HG03442 (cell line): ENCODE measurements at regions not wholly inside any gene's neighbourhood (a gene's known extent, or its start where the extent isn't known, plus 50 kb on each side); places are given as distances from the start of the nearest gene placed in this dataset.

Experiments
- ATAC-seq: cut with Tn5 transposase; IDR thresholded peaks from one replicate; pipeline ENCODE4 v1.9.1; 2021; ENCODE audit warnings: mild to moderate bottlenecking, moderate library complexity; ENCODE audit not compliant: unreplicated experiment

GRCh38 chr2:64220894-64221617, 76.8 kb upstream of the PELI1 start:
- no peak for ATAC-seq

DNA sequence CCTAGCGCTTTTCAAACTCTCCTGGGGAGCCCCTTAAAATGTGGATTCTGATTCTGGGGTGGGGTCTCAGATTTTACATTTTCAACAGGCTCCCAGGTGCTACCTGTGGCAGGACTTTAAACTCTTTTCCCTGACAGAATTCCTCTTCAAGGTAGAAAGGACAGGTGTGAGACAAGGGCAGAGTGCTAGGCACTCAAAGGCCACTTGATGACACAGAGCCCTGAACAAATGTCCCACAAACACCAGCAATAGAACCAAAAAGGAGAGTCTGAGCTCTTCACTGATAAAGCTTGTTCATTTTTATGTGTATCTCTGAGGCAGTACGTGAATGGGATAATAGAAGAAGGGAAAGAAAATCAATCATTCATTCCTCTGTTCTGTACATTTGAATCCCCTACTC, 77.7 kb upstream of the PELI1 start:
- ATAC-seq, result no peak

DNA sequence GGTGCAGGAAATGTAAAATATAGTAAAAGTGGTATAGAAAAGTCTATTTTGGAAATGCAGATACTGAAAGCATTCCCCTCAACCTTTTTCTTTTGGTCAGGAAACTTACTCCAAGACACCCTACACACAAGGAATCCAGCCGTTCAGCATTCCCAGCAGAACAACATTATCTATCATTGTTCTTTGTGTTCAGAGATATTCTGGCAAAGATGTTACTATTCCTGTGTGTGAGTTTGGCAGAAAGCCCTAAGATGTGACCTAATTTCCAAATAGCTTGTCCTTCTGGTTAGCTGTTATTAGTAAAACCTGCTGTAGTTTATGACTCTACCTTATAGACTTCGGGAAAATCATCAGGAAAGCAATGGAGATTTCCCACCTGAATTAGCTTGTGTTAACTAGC, 78.1 kb upstream of the PELI1 start:
- no peak for ATAC-seq

GRCh38 chr2:64223055-64223454, 78.8 kb upstream of the PELI1 start:
- ATAC-seq, result no peak

DNA sequence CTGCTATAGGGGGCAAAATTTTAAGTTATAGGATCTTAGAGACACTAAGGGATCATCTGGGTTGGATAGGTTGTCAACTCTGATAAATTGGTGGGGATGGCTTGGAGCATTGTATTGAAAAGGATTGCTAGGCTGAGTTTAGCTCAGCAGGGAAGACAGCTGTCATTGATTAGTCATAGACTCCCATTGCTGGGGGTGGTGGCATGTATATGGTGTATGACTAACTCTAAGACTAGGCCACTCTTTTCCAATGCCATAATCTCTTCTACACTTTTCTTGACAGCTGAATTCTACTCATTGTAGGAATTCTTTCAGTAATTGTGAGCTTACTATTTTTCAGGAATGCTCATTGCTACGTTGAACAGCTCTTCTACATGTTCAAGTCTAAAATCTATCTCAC, 81.3 kb upstream of the PELI1 start:
- no peak for ATAC-seq

DNA sequence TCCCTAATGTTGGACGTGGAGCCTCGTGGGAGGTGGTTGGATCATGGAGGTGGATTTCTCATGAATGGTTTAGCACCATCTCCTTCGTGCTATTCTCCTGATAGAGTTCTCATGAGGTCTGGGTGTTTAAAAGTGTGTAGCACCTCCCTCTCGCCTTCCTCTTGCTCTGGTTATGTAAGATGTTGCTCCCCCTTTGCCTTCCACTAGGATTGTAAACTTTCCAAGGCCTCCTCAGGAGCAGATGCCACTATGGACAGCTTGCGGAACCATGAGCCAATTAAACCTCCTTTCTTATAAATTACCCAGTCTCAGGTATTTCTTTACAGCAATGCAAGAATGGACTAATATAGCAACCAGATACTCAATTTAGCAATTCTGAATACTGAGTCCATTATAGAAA, 82.4 kb upstream of the PELI1 start:
- no peak for ATAC-seq

- no peak for ATAC-seq
These were observed 83.4 kb upstream of the PELI1 start for GRCh38 chr2:64227603-64228125.

- ATAC-seq, result peak; percentile 97
These were observed 84.0 kb upstream of the PELI1 start for GRCh38 chr2:64228126-64228678.

DNA sequence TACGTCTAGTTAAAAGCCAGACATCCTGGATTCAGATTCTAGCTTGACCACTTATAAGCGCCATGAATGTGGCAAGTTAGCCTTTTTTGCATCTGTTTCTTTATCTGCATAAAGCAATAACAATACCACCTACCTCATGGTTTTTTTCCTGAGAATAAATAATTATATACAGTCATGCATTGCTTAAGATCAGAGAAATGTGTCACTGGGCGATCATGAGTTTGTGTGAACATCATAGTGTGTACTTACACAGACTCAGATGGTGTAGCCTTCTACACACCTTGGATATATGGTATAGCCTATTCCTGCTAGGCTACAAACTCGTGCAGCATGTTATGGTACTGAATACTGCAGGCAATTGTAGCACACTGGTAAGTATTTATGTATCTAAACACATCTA, 84.7 kb upstream of the PELI1 start:
- ATAC-seq, result no peak

DNA sequence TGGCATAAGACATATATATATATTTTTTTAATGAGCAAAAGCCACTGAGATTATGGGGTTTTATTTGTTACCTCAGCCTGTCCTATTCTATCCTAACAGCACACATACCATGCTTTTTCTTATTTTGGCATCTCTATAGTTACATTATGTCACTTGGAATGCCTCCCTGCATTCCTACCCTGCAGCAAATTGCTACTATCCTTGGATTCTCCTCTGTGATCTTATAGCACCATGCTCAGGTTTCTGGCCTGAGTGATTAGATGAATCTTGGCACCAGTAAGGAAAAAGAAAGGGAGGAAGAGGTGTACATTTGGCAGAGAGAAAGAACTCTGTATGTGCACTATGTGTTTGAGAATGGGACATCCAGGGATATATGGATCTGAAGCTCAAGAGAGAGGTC, 86.3 kb upstream of the PELI1 start:
- no peak for ATAC-seq

GRCh38 chr2:64232266-64232665, 88.0 kb upstream of the PELI1 start:
- ATAC-seq, result no peak

DNA sequence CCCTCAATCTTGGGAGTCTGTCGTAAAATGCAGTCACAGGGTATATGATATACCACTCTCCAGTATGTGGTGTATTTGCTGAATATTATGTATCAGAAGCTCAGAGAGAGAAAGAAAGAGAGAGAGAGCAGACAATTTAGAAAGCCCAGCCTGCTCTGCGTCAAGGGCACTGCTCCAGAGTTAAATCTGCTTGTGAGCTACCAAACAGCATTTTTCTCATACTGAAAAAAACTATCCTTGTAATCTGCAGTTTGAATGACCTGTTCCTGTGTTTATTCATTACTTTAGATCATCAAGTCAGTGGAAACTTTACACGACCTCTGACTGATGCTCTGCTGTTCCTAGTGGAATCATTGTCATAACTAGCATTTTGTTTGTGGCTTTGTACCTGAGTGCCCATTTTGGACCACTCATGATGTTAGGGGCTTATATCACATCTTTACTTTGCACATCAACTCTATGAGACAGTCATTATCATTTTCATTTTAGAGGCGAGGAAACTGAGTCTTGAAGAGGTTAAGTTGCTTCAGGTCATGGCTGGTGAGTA, 89.2 kb upstream of the PELI1 start:
- no peak for ATAC-seq

DNA sequence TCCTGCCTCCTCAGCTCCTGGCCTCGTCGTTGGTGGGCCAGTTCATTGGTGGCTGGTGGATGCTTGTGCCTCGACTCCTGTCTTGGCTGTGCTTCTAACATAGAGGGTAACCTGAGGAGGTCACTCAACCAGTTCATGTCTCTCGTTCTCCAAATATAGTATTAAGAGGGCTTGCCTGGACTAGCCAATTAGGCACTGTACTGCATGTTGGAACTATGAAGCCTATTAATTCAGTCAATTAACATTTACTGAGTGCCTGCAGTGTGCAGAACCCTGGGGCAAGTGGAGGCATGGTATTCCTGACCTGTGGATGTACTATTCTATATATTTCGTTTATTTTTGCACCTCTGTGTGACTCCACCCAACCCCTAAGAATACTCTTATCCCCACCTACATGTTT, 89.9 kb upstream of the PELI1 start:
- ATAC-seq, result no peak

- ATAC-seq, result no peak
These were observed 90.6 kb upstream of the PELI1 start for GRCh38 chr2:64234785-64235184.

- no peak for ATAC-seq
These were observed 93.0 kb upstream of the PELI1 start for GRCh38 chr2:64237266-64237665.

GRCh38 chr2:64238799-64239198, 94.6 kb upstream of the PELI1 start:
- no peak for ATAC-seq

GRCh38 chr2:64243081-64244036, 99.1 kb upstream of the PELI1 start:
- ATAC-seq, result no peak

GRCh38 chr2:64244037-64244416, 99.8 kb upstream of the PELI1 start:
- ATAC-seq, result no peak

GRCh38 chr2:64245631-64246030, 101.4 kb upstream of the PELI1 start:
- no peak for ATAC-seq

GRCh38 chr2:64246962-64247361, 102.7 kb upstream of the PELI1 start:
- no peak for ATAC-seq

- no peak for ATAC-seq
These were observed 105.2 kb upstream of the PELI1 start for GRCh38 chr2:64249426-64249825.
